Motor neuron (in vitro differentiated cells): ENCODE measurements at regions not wholly inside any gene's neighbourhood (a gene's known extent, or its start where the extent isn't known, plus 50 kb on each side); places are given as distances from the start of the nearest gene placed in this dataset.

Experiments
- ATAC-seq, 8 experiments: fragments of 200-7000 bp; cut with Tn5 transposase; replicated peaks in 6 of 8; 2 replicates each; pipeline ENCODE4 v1.8.0; 2021; ENCODE audit warnings: mild to moderate bottlenecking in 8 of 8, moderate library complexity in 8 of 8
- H3K27ac ChIP-seq, 2 donors: fragments of 250-450 bp; sonication (Bioruptor Pico); 2 replicates each; pipeline ENCODE4 v1.9.0; 2021; ENCODE audit warnings: antibody characterized with exemption in 2 of 2, mild to moderate bottlenecking in 2 of 2, moderate library complexity in 1 of 2
- H3K4me1 ChIP-seq, 2 donors: fragments of 250-450 bp; sonication (Bioruptor Pico); replicated peaks in 1 of 2; 2 replicates each; pipeline ENCODE4 v1.6.1; 2021; ENCODE audit warnings: antibody characterized with exemption in 2 of 2, mild to moderate bottlenecking in 2 of 2, moderate library complexity in 1 of 2
- H3K4me3 ChIP-seq, 5 donors: fragments of 250-450 bp; sonication (Bioruptor Pico); 2 replicates each; pipeline ENCODE4 v1.9.0; 2021; ENCODE audit warnings: antibody characterized with exemption in 5 of 5, mild to moderate bottlenecking in 5 of 5, moderate library complexity in 4 of 5
- WGBS, 10 experiments: fragments of 450-650 bp; shearing (Covaris generic); methylation state at CpG; one replicate each; pipeline ENCODE4 v1.0.0; 2022; 5-methylcytosine and 5-hydroxymethylcytosine counted together
- in situ Hi-C, 9 experiments: fragments of 400-800 bp; cut with MboI; loops; one replicate each; pipeline ENCODE4 v1.15.0; 2021; ENCODE audit warnings: low sequenced_read_pairs in 9 of 9, low pct_unique_long_range_greater_than_20kb in 2 of 9; ENCODE audit not compliant: unreplicated experiment in 9 of 9

- H3K27ac ChIP-seq, result peak overlapping the region; percentile 67 to 85
- H3K4me1 ChIP-seq, result peaks cover 40 to 53% of the 10 kb centered on the region in 2 donors
- in situ Hi-C loops, result no loop called here
- ATAC-seq, result peak in 5 of 8 experiments; percentile 94 to 98 (median 97)
- H3K4me3 ChIP-seq, result no peak overlapping the region
- 0 to 14% (median 0%) methylated on average over 1 to 3 of the region's 3 CpGs; no CpG with 5 or more reads in 1 of the 10 experiments for WGBS, 10 experiments
Observed at GRCh38 chr2:6639929-6640620, 225.6 kb downstream of the CMPK2 start.

- H3K4me1 ChIP-seq, result peaks cover 40 to 56% of the 10 kb centered on the region in 2 donors
- in situ Hi-C loops, result no loop called here
- ATAC-seq, result no peak
- WGBS, 10 experiments, result 0 to 67% (median 8%) methylated on average over 1 of the region's 1 CpG; no CpG with 5 or more reads in 4 of the 10 experiments
- H3K4me3 ChIP-seq, result no peak overlapping the region
- peak overlapping the region; percentile 67 to 85 for H3K27ac ChIP-seq
Observed at GRCh38 chr2:6640621-6641015, 225.1 kb downstream of the CMPK2 start.

GRCh38 chr2:6641956-6642355, 223.8 kb downstream of the CMPK2 start:
- peaks cover 43 to 59% of the 10 kb centered on the region in 2 donors for H3K4me1 ChIP-seq
- 0 to 67% (median 0%) methylated on average over 1 of the region's 1 CpG; no CpG with 5 or more reads in 3 of the 10 experiments for WGBS, 10 experiments
- in situ Hi-C loops, result no loop called here

GRCh38 chr2:6644261-6644660, 221.4 kb downstream of the CMPK2 start:
- Histone ChIP-seq H3K27ac (no peak overlapping the region), H3K4me3 (no peak overlapping the region), H3K4me1 (peaks cover 24 to 42% of the 10 kb centered on the region in 2 donors)
- in situ Hi-C loops, result no loop called here
- WGBS, 10 experiments, result 0 to 100% (median 76%) methylated on average over 1 to 2 of the region's 2 CpGs; no CpG with 5 or more reads in 3 of the 10 experiments
- no peak for ATAC-seq

More at GRCh38 chr2:6641956-6642355, 223.8 kb downstream of the CMPK2 start:
- Histone ChIP-seq H3K4me3 (no peak overlapping the region), H3K27ac (no peak overlapping the region)
- peak in 2 of 8 experiments; percentile 24 to 40 for ATAC-seq

- 20 to 100% (median 63%) methylated on average over 1 of the region's 1 CpG; no CpG with 5 or more reads in 6 of the 10 experiments for WGBS, 10 experiments
- H3K4me3 ChIP-seq, result no peak overlapping the region
- in situ Hi-C loops, result no loop called here
- no peak overlapping the region for H3K27ac ChIP-seq
- no peak for ATAC-seq
- H3K4me1 ChIP-seq, result peaks cover 24 to 35% of the 10 kb centered on the region in 2 donors
Observed at GRCh38 chr2:6645004-6645403, 220.7 kb downstream of the CMPK2 start.

- Histone ChIP-seq H3K4me1 (peaks cover 22 to 28% of the 10 kb centered on the region in 2 donors), H3K4me3 (no peak overlapping the region), H3K27ac (no peak overlapping the region)
- in situ Hi-C loops, result no loop called here
- peak in 2 of 8 experiments; percentile 28 to 40 for ATAC-seq
- WGBS, 10 experiments, result 100% methylated on average over 1 of the region's 1 CpG; no CpG with 5 or more reads in 8 of the 10 experiments
Observed at GRCh38 chr2:6645672-6646071, 220.0 kb downstream of the CMPK2 start.

GRCh38 chr2:6647046-6647445, 218.7 kb downstream of the CMPK2 start:
- 0 to 97% (median 80%) methylated on average over 1 to 6 of the region's 6 CpGs for WGBS, 10 experiments

GRCh38 chr2:6648596-6649247, 217.0 kb downstream of the CMPK2 start:
- in situ Hi-C loops, result no loop called here
- H3K4me3 ChIP-seq, result no peak overlapping the region
- H3K27ac ChIP-seq, result no peak overlapping the region
- peaks cover 21 to 25% of the 10 kb centered on the region in 2 donors for H3K4me1 ChIP-seq
- 0 to 100% (median 87%) methylated on average over 1 to 6 of the region's 6 CpGs; no CpG with 5 or more reads in 1 of the 10 experiments for whole genome bisulfite sequencing, 10 experiments
- no peak for ATAC-seq

More at GRCh38 chr2:6647046-6647445, 218.7 kb downstream of the CMPK2 start:
- no peak for ATAC-seq
- H3K4me1 ChIP-seq, result peaks cover 12 to 15% of the 10 kb centered on the region in 2 donors
- no peak overlapping the region for H3K27ac ChIP-seq
- in situ Hi-C loops, result no loop called here
- no peak overlapping the region for H3K4me3 ChIP-seq

GRCh38 chr2:6650311-6650710, 215.4 kb downstream of the CMPK2 start:
- H3K4me3 ChIP-seq, result no peak overlapping the region
- ATAC-seq, result peak in 4 of 8 experiments; percentile 38 to 78 (median 57)
- in situ Hi-C loops, result no loop called here
- WGBS, 10 experiments, result 0 to 100% (median 64%) methylated on average over 1 to 5 of the region's 5 CpGs; no CpG with 5 or more reads in 1 of the 10 experiments
- H3K27ac ChIP-seq, result no peak overlapping the region
- peaks cover 21 to 30% of the 10 kb centered on the region in 2 donors for H3K4me1 ChIP-seq

GRCh38 chr2:6652251-6652650, 213.5 kb downstream of the CMPK2 start:
- no peak for ATAC-seq
- no peak overlapping the region for H3K4me3 ChIP-seq
- in situ Hi-C loops, result no loop called here
- 0 to 100% (median 89%) methylated on average over 1 to 2 of the region's 2 CpGs; no CpG with 5 or more reads in 1 of the 10 experiments for WGBS, 10 experiments
- H3K4me1 ChIP-seq, result peaks cover 16 to 18% of the 10 kb centered on the region in 2 donors
- H3K27ac ChIP-seq, result no peak overlapping the region

GRCh38 chr2:6653281-6653750, 212.4 kb downstream of the CMPK2 start:
- Histone ChIP-seq H3K4me1 (peaks cover 18% of the 10 kb centered on the region in 2 donors), H3K27ac (no peak overlapping the region), H3K4me3 (no peak overlapping the region)
- in situ Hi-C loops, result no loop called here
- 0 to 90% (median 64%) methylated on average over 1 to 6 of the region's 7 CpGs; no CpG with 5 or more reads in 2 of the 10 experiments for WGBS, 10 experiments
- peak in 5 of 8 experiments; percentile 77 to 88 (median 82) for ATAC-seq

GRCh38 chr2:6654279-6654678, 211.4 kb downstream of the CMPK2 start:
- in situ Hi-C loops, result no loop called here
- ATAC-seq, result no peak
- 4 to 94% (median 76%) methylated on average over 2 to 5 of the region's 5 CpGs for WGBS, 10 experiments
- Histone ChIP-seq H3K27ac (no peak overlapping the region), H3K4me1 (peaks cover 18% of the 10 kb centered on the region in 2 donors), H3K4me3 (no peak overlapping the region)

- 0 to 100% (median 84%) methylated on average over 1 to 4 of the region's 4 CpGs; no CpG with 5 or more reads in 2 of the 10 experiments for WGBS, 10 experiments
- in situ Hi-C loops, result no loop called here
- Histone ChIP-seq H3K4me3 (no peak overlapping the region), H3K4me1 (peaks cover 14 to 18% of the 10 kb centered on the region in 2 donors), H3K27ac (no peak overlapping the region)
- ATAC-seq, result no peak
Observed at GRCh38 chr2:6656633-6657032, 209.1 kb downstream of the CMPK2 start.
